ENCODE measurements at regions not wholly inside any gene's neighbourhood (a gene's known extent, or its start where the extent isn't known, plus 50 kb on each side); places are given as distances from the start of the nearest gene placed in this dataset.

GRCh38 chr16:6903671-6904070 lies 429.0 kb upstream of the RBFOX1 start:
- Histone ChIP-seq H3K9me3 (ENCODE audit: insufficient read depth, low read length) (no peaks in the 10 kb centered on the region; the same call in 1 of the 2 replicates), H3K9me2 (replicated peaks; ENCODE audit: insufficient read depth, low read length) (no peaks in the 10 kb centered on the region), H3K9ac (ENCODE audit: low read length) (no peak overlapping the region), H3K4me3 (ENCODE audit: insufficient read depth, low read length, poor library complexity, severe bottlenecking) (no peak overlapping the region), H4K20me1 (ENCODE audit: low read depth, low read length) (no peaks in the 10 kb centered on the region), H3K27me3 (ENCODE audit: low read length) (no peaks in the 10 kb centered on the region), H2AFZ (ENCODE audit: low read depth, low read length, severe bottlenecking) (no peak overlapping the region), H3K79me2 (ENCODE audit: insufficient read depth, low read length) (no peaks in the 10 kb centered on the region), H3F3A (ENCODE audit: insufficient read depth) (no peaks in the 10 kb centered on the region), H3K27ac (ENCODE audit: low read depth, low read length) (no peak overlapping the region), H3K4me2 (ENCODE audit: low read depth, low read length, poor library complexity, severe bottlenecking) (no peak overlapping the region), H3K36me3 (ENCODE audit: low read length) (no peaks in the 10 kb centered on the region)
- TF ChIP-seq EZH2phosphoT487 (conservative IDR thresholded peaks at IDR 0.05; ENCODE audit: low read length) = no peak
- TF ChIP-seq CTCF (IDR thresholded peaks at IDR 0.05; ENCODE audit: insufficient read depth, low read length, poor library complexity, severe bottlenecking) = no peak

GRCh38 chr16:6898896-6899295 lies 433.7 kb upstream of the RBFOX1 start:
- Histone ChIP-seq H3K27ac (ENCODE audit: low read depth, low read length) (no peak overlapping the region), H3K9ac (ENCODE audit: low read length) (no peak overlapping the region), H3F3A (ENCODE audit: insufficient read depth) (no peaks in the 10 kb centered on the region), H4K20me1 (ENCODE audit: low read depth, low read length) (no peaks in the 10 kb centered on the region), H2AFZ (ENCODE audit: low read depth, low read length, severe bottlenecking) (no peak overlapping the region), H3K27me3 (ENCODE audit: low read length) (no peaks in the 10 kb centered on the region), H3K9me3 (ENCODE audit: insufficient read depth, low read length) (no peaks in the 10 kb centered on the region; the same call in 1 of the 2 replicates), H3K36me3 (ENCODE audit: low read length) (no peaks in the 10 kb centered on the region), H3K79me2 (ENCODE audit: insufficient read depth, low read length) (no peaks in the 10 kb centered on the region), H3K4me2 (ENCODE audit: low read depth, low read length, poor library complexity, severe bottlenecking) (no peak overlapping the region), H3K4me3 (ENCODE audit: insufficient read depth, low read length, poor library complexity, severe bottlenecking) (no peak overlapping the region), H3K9me2 (replicated peaks; ENCODE audit: insufficient read depth, low read length) (no peaks in the 10 kb centered on the region)
- TF ChIP-seq CTCF (IDR thresholded peaks at IDR 0.05; ENCODE audit: insufficient read depth, low read length, poor library complexity, severe bottlenecking) (no peak), EZH2phosphoT487 (conservative IDR thresholded peaks at IDR 0.05; ENCODE audit: low read length) (no peak)

GRCh38 chr16:6897876-6898485 lies 434.7 kb upstream of the RBFOX1 start:
- H3K9me2 ChIP-seq (replicated peaks; ENCODE audit: insufficient read depth, low read length) = no peaks in the 10 kb centered on the region
- H3K9me3 ChIP-seq (ENCODE audit: insufficient read depth, low read length) = no peaks in the 10 kb centered on the region; the same call in 1 of the 2 replicates
- H2AFZ ChIP-seq (ENCODE audit: low read depth, low read length, severe bottlenecking) = no peak overlapping the region
- no peak overlapping the region for H3K4me3 ChIP-seq (ENCODE audit: insufficient read depth, low read length, poor library complexity, severe bottlenecking)
- no peaks in the 10 kb centered on the region for H3K79me2 ChIP-seq (ENCODE audit: insufficient read depth, low read length)
- no peaks in the 10 kb centered on the region for H3F3A ChIP-seq (ENCODE audit: insufficient read depth)
- H3K36me3 ChIP-seq (ENCODE audit: low read length) = no peaks in the 10 kb centered on the region
- H3K9ac ChIP-seq (ENCODE audit: low read length) = no peak overlapping the region
- no peak overlapping the region for H3K4me2 ChIP-seq (ENCODE audit: low read depth, low read length, poor library complexity, severe bottlenecking)
- H3K27ac ChIP-seq (ENCODE audit: low read depth, low read length) = no peak overlapping the region
- TF ChIP-seq EZH2phosphoT487 (conservative IDR thresholded peaks at IDR 0.05; ENCODE audit: low read length) (no peak), CTCF (IDR thresholded peaks at IDR 0.05; ENCODE audit: insufficient read depth, low read length, poor library complexity, severe bottlenecking) (no peak)
- no peaks in the 10 kb centered on the region for H3K27me3 ChIP-seq (ENCODE audit: low read length)
- no peaks in the 10 kb centered on the region for H4K20me1 ChIP-seq (ENCODE audit: low read depth, low read length)

Data from SU-DHL-6 (cell line).